HCT116 (cell line): ENCODE measurements at regions not wholly inside any gene's neighbourhood (a gene's known extent, or its start where the extent isn't known, plus 50 kb on each side); places are given as distances from the start of the nearest gene placed in this dataset.

Experiments
- ATAC-seq: fragments of 200-7000 bp; cut with Tn5 transposase; 2 replicates; pipeline ENCODE4 v1.9.1; 2020; ENCODE audit warnings: mild to moderate bottlenecking, moderate library complexity
- BruUV-seq: library from RNA; stranded (reverse); fragments of 400-500 nt; replicated peaks from 2 replicates; lab custom pipeline; 2021; lab: Mats Ljungman, UMichigan
- CTCF ChIA-PET: fragments of 300-600 bp; sonication (Branson Sonifier 250); formaldehyde crosslinking; loops from one replicate; lab custom pipeline; 2021; ENCODE audit warnings: antibody characterized with exemption; lab: Charles Lee
- POLR2A ChIA-PET: fragments of 300-600, 350-600 bp; sonication (Branson Sonifier 250); formaldehyde crosslinking; loops from one replicate; lab custom pipeline; 2021; ENCODE audit warnings: antibody characterized with exemption; lab: Charles Lee
- RAD21 ChIA-PET, 2 experiments: fragments of 300-600 bp; sonication (Branson Sonifier 250); formaldehyde crosslinking; loops; one replicate each; lab custom pipeline; 2023; ENCODE audit warnings: low total read pairs in 2 of 2; ENCODE audit not compliant: uncharacterized antibody in 2 of 2, unreplicated experiment in 2 of 2, low non-redundant PET in 1 of 2; lab: Charles Lee
- DNase-seq: peaks from one replicate; pipeline ENCODE4 v3.0.0-alpha.2; 2010; ENCODE audit warnings: low read depth, low spot score
- H2AFZ ChIP-seq: fragments of 200-600 bp; shearing (Covaris generic), sonication (generic); 2 replicates; pipeline ENCODE4 v1.6.1; 2017; ENCODE audit warnings: low read depth, mixed run types, mixed read lengths, antibody characterized with exemption, low read length; ENCODE audit not compliant: poor library complexity, severe bottlenecking
- H3K27ac ChIP-seq: 2 replicates; pipeline ENCODE4 v1.5.1; 2012; ENCODE audit warnings: low read depth, low read length
- H3K27me3 ChIP-seq: fragments of 200-600 bp; sonication (generic); 2 replicates; pipeline ENCODE4 v1.6.1; 2016; ENCODE audit warnings: mixed run types, low read length, mixed read lengths; ENCODE audit not compliant: insufficient read depth
- H3K36me3 ChIP-seq, 2 experiments: fragments of 200-500 bp in 1 of 2; fragments of 200-600 bp in 1 of 2; sonication (Bioruptor generic) in 1 of 2; sonication (generic) in 1 of 2; 2 replicates each; pipeline versions ENCODE4 v1.5.1 to v1.6.1; 2014 to 2016; ENCODE audit warnings: low read length in 2 of 2, inconsistent platforms in 1 of 2, mixed read lengths in 1 of 2, mixed run types in 1 of 2; ENCODE audit not compliant: insufficient read depth in 2 of 2, control insufficient read depth in 1 of 2
- H3K4me1 ChIP-seq, 2 experiments: fragments of 200-600 bp in 1 of 2; sonication (generic) in 1 of 2; 2 replicates each; pipeline versions ENCODE4 v1.5.1 to v1.6.1; 2012 to 2017; ENCODE audit warnings: low read length in 2 of 2, inconsistent platforms in 1 of 2, mild to moderate bottlenecking in 1 of 2, mixed read lengths in 1 of 2, mixed run types in 1 of 2, moderate library complexity in 1 of 2; ENCODE audit not compliant: insufficient read depth in 2 of 2, control insufficient read depth in 1 of 2
- H3K4me2 ChIP-seq: fragments of 200-600 bp; sonication (generic); 2 replicates; pipeline ENCODE4 v1.6.1; 2017; ENCODE audit warnings: mixed run types, low read length, mixed read lengths
- H3K4me3 ChIP-seq, 2 experiments: fragments of 200-600 bp in 1 of 2; sonication (generic) in 1 of 2; replicated peaks in 1 of 2; 2 replicates each; pipeline ENCODE4 v1.5.1; 2011 to 2016; ENCODE audit warnings: low read length in 2 of 2, control low read depth in 1 of 2, low read depth in 1 of 2, mild to moderate bottlenecking in 1 of 2, mixed read lengths in 1 of 2, mixed run types in 1 of 2
- H3K79me2 ChIP-seq: fragments of 200-600 bp; sonication (generic); 2 replicates; pipeline ENCODE4 v1.6.1; 2017; ENCODE audit warnings: mild to moderate bottlenecking, mixed run types, low read length, moderate library complexity, mixed read lengths; ENCODE audit not compliant: insufficient read depth
- H3K9ac ChIP-seq: fragments of 200-600 bp; sonication (generic); 2 replicates; pipeline ENCODE4 v1.6.1; 2016; ENCODE audit warnings: low read length, mixed read lengths
- H3K9me2 ChIP-seq: fragments of 200-600 bp; sonication (generic), shearing (Covaris generic); 2 replicates; pipeline ENCODE4 v1.6.1; 2017; ENCODE audit warnings: mixed run types, mild to moderate bottlenecking, moderate library complexity; ENCODE audit not compliant: insufficient read depth
- H3K9me3 ChIP-seq, 2 experiments: fragments of 200-500 bp in 1 of 2; fragments of 200-600 bp in 1 of 2; sonication (Bioruptor generic) in 1 of 2; sonication (generic) in 1 of 2; 2 replicates each; pipeline ENCODE4 v1.6.1; 2014 to 2017; ENCODE audit warnings: low read length in 2 of 2, mixed read lengths in 2 of 2, inconsistent platforms in 1 of 2, low read depth in 1 of 2, mild to moderate bottlenecking in 1 of 2, mixed run types in 1 of 2, moderate library complexity in 1 of 2; ENCODE audit not compliant: control insufficient read depth in 1 of 2, insufficient read depth in 1 of 2
- H4K20me1 ChIP-seq: fragments of 200-600 bp; sonication (generic), shearing (Covaris generic); 2 replicates; pipeline ENCODE4 v1.6.1; 2017; ENCODE audit warnings: mixed run types, mild to moderate bottlenecking, moderate library complexity; ENCODE audit not compliant: insufficient read depth
- CEBPB ChIP-seq: IDR thresholded peaks from 2 replicates; pipeline ENCODE4 v1.6.1; 2012; ENCODE audit warnings: low read depth
- CTCF ChIP-seq, 3 experiments: fragments of 200-600 bp in 1 of 3; sonication (generic) in 1 of 3; IDR thresholded peaks in 2 of 3; conservative IDR thresholded peaks in 1 of 3; 2 replicates each; pipeline ENCODE4 v1.5.1; 2012 to 2017; ENCODE audit warnings: low read depth in 2 of 3, low read length in 2 of 3, antibody characterized with exemption in 1 of 3, borderline replicate concordance in 1 of 3, control low read depth in 1 of 3, mild to moderate bottlenecking in 1 of 3, mixed read lengths in 1 of 3, mixed run types in 1 of 3, moderate library complexity in 1 of 3; ENCODE audit not compliant: insufficient read depth in 1 of 3
- ELF1 ChIP-seq: IDR thresholded peaks from 2 replicates; pipeline ENCODE4 v1.6.1; 2012; ENCODE audit warnings: low read depth, borderline replicate concordance
- FOSL1 ChIP-seq: IDR thresholded peaks from 2 replicates; pipeline ENCODE4 v1.6.1; 2012; ENCODE audit warnings: low read depth
- RAD21 ChIP-seq: IDR thresholded peaks from 2 replicates; pipeline ENCODE4 v1.6.1; 2012; ENCODE audit warnings: low read depth, mild to moderate bottlenecking
- TCF7L2 ChIP-seq: IDR thresholded peaks from 2 replicates; pipeline ENCODE4 v1.7.0; 2011; ENCODE audit warnings: borderline replicate concordance, inconsistent platforms; ENCODE audit not compliant: insufficient read depth, insufficient read length; ENCODE audit errors: extremely low read depth
- YY1 ChIP-seq: IDR thresholded peaks from 2 replicates; pipeline ENCODE4 v1.6.1; 2011; ENCODE audit warnings: low read length, low read depth, moderate library complexity, mild to moderate bottlenecking; ENCODE audit not compliant: insufficient replicate concordance; ENCODE audit errors: extremely low read depth
- ZBTB33 ChIP-seq: IDR thresholded peaks from 2 replicates; pipeline ENCODE4 v1.6.1; 2011; ENCODE audit warnings: mild to moderate bottlenecking, low read length, moderate library complexity; ENCODE audit not compliant: insufficient replicate concordance; ENCODE audit errors: extremely low read depth
- intact Hi-C: fragments of 100-400 bp; cut with micrococcal nuclease; formaldehyde crosslinking; loops from 2 replicates; pipeline ENCODE4 v1.10.0; 2022

- Histone ChIP-seq H3K9me2 (no peaks in the 10 kb centered on the region), H3K9ac (no peak overlapping the region), H4K20me1 (no peaks in the 10 kb centered on the region), H3K4me2 (no peak overlapping the region), H3K27ac (no peak overlapping the region), H3K79me2 (no peaks in the 10 kb centered on the region), H3K36me3 (no peaks in the 10 kb centered on the region), H3K9me3 (no peaks in the 10 kb centered on the region), H3K4me1 (no peaks in the 10 kb centered on the region), H2AFZ (no peak overlapping the region), H3K27me3 (no peaks in the 10 kb centered on the region), H3K4me3 (no peak overlapping the region)
- no TSS peak for BruUV-seq
- RAD21 ChIA-PET: no interaction called here
- intact Hi-C loops: no loop called here
- DNase-seq (no peak), ATAC-seq (no peak)
- CTCF ChIA-PET: no interaction called here
- POLR2A ChIA-PET: no interaction called here
- TF ChIP-seq TCF7L2 (no peak), CTCF (IDR thresholded peaks at IDR 0.05 in 2 of 3, conservative IDR thresholded peaks at IDR 0.05 in 1 of 3; ENCODE audit: borderline replicate concordance in 1 of 3, insufficient read depth in 1 of 3, low read depth in 2 of 3, low read length in 2 of 3) (no peak), ZBTB33 (no peak)
These were observed 1046.0 kb upstream of the NR2F2 start for GRCh38 chr15:95284492-95284891.

GRCh38 chr15:95284933-95285421 lies 1045.5 kb upstream of the NR2F2 start:
- no peaks in the 10 kb centered on the region for H4K20me1 ChIP-seq
- ChIA-PET POLR2A (no interaction called here), CTCF (no interaction called here), RAD21 (no interaction called here)
- intact Hi-C loops: no loop called here
- ATAC-seq: no peak
- no peak overlapping the region for H3K27ac ChIP-seq
- H3K4me3 ChIP-seq: no peak overlapping the region
- BruUV-seq: no TSS peak
- no peak for DNase-seq
- no peaks in the 10 kb centered on the region for H3K4me1 ChIP-seq
- no peak for TF ChIP-seq ELF1
- no peak for TF ChIP-seq CEBPB
- TF ChIP-seq YY1: no peak
- TF ChIP-seq FOSL1: no peak
- peak; percentile 22; the same call in 1 of the 2 replicates for TF ChIP-seq RAD21
- no peaks in the 10 kb centered on the region for H3K36me3 ChIP-seq
- H3K4me2 ChIP-seq: no peak overlapping the region
- no peaks in the 10 kb centered on the region for H3K9me2 ChIP-seq
- no peaks in the 10 kb centered on the region for H3K79me2 ChIP-seq
- H3K9ac ChIP-seq: no peak overlapping the region
- H2AFZ ChIP-seq: no peak overlapping the region
- H3K9me3 ChIP-seq: no peaks in the 10 kb centered on the region
- H3K27me3 ChIP-seq: no peaks in the 10 kb centered on the region
